ENCODE measurements at regions not wholly inside any gene's neighbourhood (a gene's known extent, or its start where the extent isn't known, plus 50 kb on each side); places are given as distances from the start of the nearest gene placed in this dataset.

DNA sequence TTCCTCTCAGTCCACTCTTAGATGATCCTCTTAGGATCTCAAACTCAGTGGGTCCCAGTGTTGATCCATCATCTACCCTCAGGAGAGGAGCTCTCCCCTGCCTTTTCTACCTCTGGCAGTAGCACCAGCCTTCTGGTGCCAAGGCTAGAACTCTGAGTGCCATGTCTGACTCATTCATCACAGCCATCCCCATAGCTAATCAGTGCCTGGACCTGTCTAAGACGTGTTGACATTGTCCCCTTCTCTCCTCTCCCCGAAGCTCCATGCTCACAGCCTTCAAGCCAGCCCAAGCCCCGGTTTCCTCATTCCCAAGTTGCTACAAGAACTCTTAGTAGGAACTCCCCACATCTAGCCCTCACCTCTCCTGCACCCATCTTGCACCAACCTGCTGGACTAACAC, 73.5 kb upstream of the GRIN2A start:
- TF ChIP-seq, protein P1, sequence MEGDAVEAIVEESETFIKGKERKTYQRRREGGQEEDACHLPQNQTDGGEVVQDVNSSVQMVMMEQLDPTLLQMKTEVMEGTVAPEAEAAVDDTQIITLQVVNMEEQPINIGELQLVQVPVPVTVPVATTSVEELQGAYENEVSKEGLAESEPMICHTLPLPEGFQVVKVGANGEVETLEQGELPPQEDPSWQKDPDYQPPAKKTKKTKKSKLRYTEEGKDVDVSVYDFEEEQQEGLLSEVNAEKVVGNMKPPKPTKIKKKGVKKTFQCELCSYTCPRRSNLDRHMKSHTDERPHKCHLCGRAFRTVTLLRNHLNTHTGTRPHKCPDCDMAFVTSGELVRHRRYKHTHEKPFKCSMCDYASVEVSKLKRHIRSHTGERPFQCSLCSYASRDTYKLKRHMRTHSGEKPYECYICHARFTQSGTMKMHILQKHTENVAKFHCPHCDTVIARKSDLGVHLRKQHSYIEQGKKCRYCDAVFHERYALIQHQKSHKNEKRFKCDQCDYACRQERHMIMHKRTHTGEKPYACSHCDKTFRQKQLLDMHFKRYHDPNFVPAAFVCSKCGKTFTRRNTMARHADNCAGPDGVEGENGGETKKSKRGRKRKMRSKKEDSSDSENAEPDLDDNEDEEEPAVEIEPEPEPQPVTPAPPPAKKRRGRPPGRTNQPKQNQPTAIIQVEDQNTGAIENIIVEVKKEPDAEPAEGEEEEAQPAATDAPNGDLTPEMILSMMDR (IDR thresholded peaks at IDR 0.05): no peak
- TF ChIP-seq POLR2A (IDR thresholded peaks at IDR 0.05): no peak
- TF ChIP-seq POLR2AphosphoS5 (IDR thresholded peaks at IDR 0.05; ENCODE audit: insufficient read depth in 1 of 2, low read depth in 1 of 2): no peak
